ENCODE measurements at regions not wholly inside any gene's neighbourhood (a gene's known extent, or its start where the extent isn't known, plus 50 kb on each side); places are given as distances from the start of the nearest gene placed in this dataset.
A peak's percentile ranks its signal among the peaks of the same experiment; 100 is the strongest.

- no peak for TF ChIP-seq CTCF (IDR thresholded peaks at IDR 0.05; ENCODE audit: control extremely low read depth, extremely low read depth)
- H3K9ac ChIP-seq (ENCODE audit: insufficient read depth in 1 of 2, low read length in 2 of 2), result no peak overlapping the region
- no peak overlapping the region for H3K27ac ChIP-seq (ENCODE audit: low read depth in 1 of 2, low read length in 1 of 2)
- H3K4me3 ChIP-seq, result no peak overlapping the region
- H3K4me1 ChIP-seq (ENCODE audit: control insufficient read depth in 5 of 5, insufficient read depth in 5 of 5, low read length in 5 of 5), result peaks cover 0 to 3% (median 2%) of the 10 kb centered on the region in 5 donors
- no peaks in the 10 kb centered on the region for H3K27me3 ChIP-seq (ENCODE audit: control insufficient read depth in 3 of 3, insufficient read depth in 3 of 3, low read length in 2 of 3)
- ATAC-seq (ENCODE audit: insufficient read depth, low FRiP score) (no peak), DNase-seq (no peak)
- 74 to 75% methylated on average over 1 of the region's 1 CpG for WGBS, 2 donors
- H3K9me3 ChIP-seq (ENCODE audit: control insufficient read depth in 4 of 4, insufficient read depth in 3 of 4, low read length in 3 of 4), result no peaks in the 10 kb centered on the region
- H3K36me3 ChIP-seq (ENCODE audit: control insufficient read depth in 4 of 4, insufficient read depth in 4 of 4, low read length in 4 of 4), result no peaks in the 10 kb centered on the region
These were observed 58.3 kb upstream of the CARMIL1 start for GRCh38 chr6:25220857-25221256.

- Histone ChIP-seq H3K9me3 (ENCODE audit: control insufficient read depth in 4 of 4, insufficient read depth in 3 of 4, low read length in 3 of 4) (no peaks in the 10 kb centered on the region), H3K4me1 (ENCODE audit: control insufficient read depth in 5 of 5, insufficient read depth in 5 of 5, low read length in 5 of 5) (peaks cover 0 to 3% (median 2%) of the 10 kb centered on the region in 5 donors)
- ATAC-seq (ENCODE audit: insufficient read depth, low FRiP score), result no peak
These were observed 57.0 kb upstream of the CARMIL1 start for GRCh38 chr6:25222006-25222678.

GRCh38 chr6:25223490-25223991, 55.6 kb upstream of the CARMIL1 start:
- H3K9me3 ChIP-seq (ENCODE audit: control insufficient read depth in 4 of 4, insufficient read depth in 3 of 4, low read length in 3 of 4), result no peaks in the 10 kb centered on the region
- no peak for ATAC-seq (ENCODE audit: insufficient read depth, low FRiP score)
- 10 to 11% methylated on average over 4 of the region's 4 CpGs for WGBS, 2 donors
- no peaks in the 10 kb centered on the region for H3K36me3 ChIP-seq (ENCODE audit: control insufficient read depth in 4 of 4, insufficient read depth in 4 of 4, low read length in 4 of 4)
- no peak overlapping the region for H3K4me3 ChIP-seq
- no peak overlapping the region for H3K27ac ChIP-seq (ENCODE audit: low read depth in 1 of 2, low read length in 1 of 2)
- no peaks in the 10 kb centered on the region for H3K27me3 ChIP-seq (ENCODE audit: control insufficient read depth in 3 of 3, insufficient read depth in 3 of 3, low read length in 2 of 3)
- peak; percentile 84 for TF ChIP-seq CTCF (IDR thresholded peaks at IDR 0.05; ENCODE audit: control extremely low read depth, extremely low read depth)
- H3K4me1 ChIP-seq (ENCODE audit: control insufficient read depth in 5 of 5, insufficient read depth in 5 of 5, low read length in 5 of 5), result peaks cover 0 to 3% (median 0%) of the 10 kb centered on the region in 5 donors
- H3K9ac ChIP-seq (ENCODE audit: insufficient read depth in 1 of 2, low read length in 2 of 2), result no peak overlapping the region
- DNase-seq, result peak; percentile 68 to 82 (median 81)

More at GRCh38 chr6:25222006-25222678, 57.0 kb upstream of the CARMIL1 start:
- H3K9ac ChIP-seq (ENCODE audit: insufficient read depth in 1 of 2, low read length in 2 of 2), result no peak overlapping the region
- no peak for TF ChIP-seq CTCF (IDR thresholded peaks at IDR 0.05; ENCODE audit: control extremely low read depth, extremely low read depth)
- no peak for DNase-seq
- no peaks in the 10 kb centered on the region for H3K36me3 ChIP-seq (ENCODE audit: control insufficient read depth in 4 of 4, insufficient read depth in 4 of 4, low read length in 4 of 4)
- no peaks in the 10 kb centered on the region for H3K27me3 ChIP-seq (ENCODE audit: control insufficient read depth in 3 of 3, insufficient read depth in 3 of 3, low read length in 2 of 3)
- no peak overlapping the region for H3K27ac ChIP-seq (ENCODE audit: low read depth in 1 of 2, low read length in 1 of 2)
- no peak overlapping the region for H3K4me3 ChIP-seq

Measured in lung (tissue), 11 donors.